Endothelial cell of umbilical vein (primary cell): ENCODE measurements at regions not wholly inside any gene's neighbourhood (a gene's known extent, or its start where the extent isn't known, plus 50 kb on each side); places are given as distances from the start of the nearest gene placed in this dataset.

ENCODE experiments used
- CTCF ChIP-seq, 2 donors: IDR thresholded peaks; 1 replicate in 1 of 2; 2 replicates in 1 of 2; pipeline ENCODE4 v1.5.1; 2011; ENCODE audit warnings: low read length in 2 of 2, mild to moderate bottlenecking in 2 of 2, moderate library complexity in 2 of 2, control low read depth in 1 of 2, inconsistent platforms in 1 of 2, low read depth in 1 of 2; ENCODE audit not compliant: insufficient read depth in 1 of 2; ENCODE audit errors: extremely low read depth in 1 of 2
- POLR2A ChIP-seq: IDR thresholded peaks from 2 replicates; pipeline ENCODE4 v1.6.1; 2012; ENCODE audit warnings: low read depth, mild to moderate bottlenecking, control low read depth, low read length

- TF ChIP-seq POLR2A (no peak), CTCF (IDR thresholded peaks at IDR 0.05; ENCODE audit: extremely low read depth in 1 of 2, insufficient read depth in 1 of 2, low read depth in 1 of 2, low read length in 2 of 2) (no peak)
These were observed 442.4 kb upstream of the BCHE start for GRCh38 chr3:166279636-166280035.
